ENCODE measurements at regions not wholly inside any gene's neighbourhood (a gene's known extent, or its start where the extent isn't known, plus 50 kb on each side); places are given as distances from the start of the nearest gene placed in this dataset.

DNA sequence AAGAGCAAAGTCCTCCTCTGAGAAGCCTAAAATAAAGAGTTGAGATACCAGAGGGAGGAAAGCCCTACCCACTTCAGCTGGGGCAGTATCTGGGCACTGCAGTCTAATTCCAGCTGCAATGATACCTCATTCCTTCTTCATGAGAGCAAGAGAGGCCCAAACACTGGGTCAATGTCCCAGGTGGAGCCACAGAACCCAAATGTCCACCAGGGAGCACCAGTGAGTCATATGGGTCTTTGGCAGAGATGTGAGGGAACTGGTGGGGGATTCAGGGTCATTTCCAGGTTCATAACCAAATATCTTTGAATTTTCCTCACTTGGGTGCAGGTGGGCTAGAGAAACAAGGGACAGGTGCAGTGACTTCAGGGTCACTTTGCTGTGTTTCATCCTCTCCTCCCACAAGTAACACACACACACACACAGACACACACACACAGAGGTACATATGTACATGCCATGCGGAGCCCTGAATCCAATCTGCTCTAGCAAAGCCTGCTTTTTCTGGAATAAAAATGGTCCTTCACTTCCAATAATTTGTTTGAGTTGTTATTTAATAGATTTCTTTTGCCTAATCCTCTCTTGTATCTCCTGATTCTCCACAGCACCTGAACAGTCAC, 585.4 kb downstream of the SOX6 start (continued):
- no peak for TF ChIP-seq ZBTB8A (CRISPR knock-in tag; IDR thresholded peaks at IDR 0.05; ENCODE audit: borderline replicate concordance, low read depth)
- no peak for TF ChIP-seq CREB1 (IDR thresholded peaks at IDR 0.05)
- TF ChIP-seq CREB1 (CRISPR knock-in tag; IDR thresholded peaks at IDR 0.05) = no peak
- TF ChIP-seq ZNF331 (CRISPR knock-in tag; IDR thresholded peaks at IDR 0.05) = no peak
- TF ChIP-seq BCL6 (CRISPR knock-in tag; IDR thresholded peaks at IDR 0.05) = no peak
- TF ChIP-seq HMGA1 (CRISPR knock-in tag; conservative IDR thresholded peaks at IDR 0.05) = no peak
- TF ChIP-seq ZNF138 (CRISPR knock-in tag; IDR thresholded peaks at IDR 0.05; ENCODE audit: low read depth) = no peak
- TF ChIP-seq, protein P1, sequence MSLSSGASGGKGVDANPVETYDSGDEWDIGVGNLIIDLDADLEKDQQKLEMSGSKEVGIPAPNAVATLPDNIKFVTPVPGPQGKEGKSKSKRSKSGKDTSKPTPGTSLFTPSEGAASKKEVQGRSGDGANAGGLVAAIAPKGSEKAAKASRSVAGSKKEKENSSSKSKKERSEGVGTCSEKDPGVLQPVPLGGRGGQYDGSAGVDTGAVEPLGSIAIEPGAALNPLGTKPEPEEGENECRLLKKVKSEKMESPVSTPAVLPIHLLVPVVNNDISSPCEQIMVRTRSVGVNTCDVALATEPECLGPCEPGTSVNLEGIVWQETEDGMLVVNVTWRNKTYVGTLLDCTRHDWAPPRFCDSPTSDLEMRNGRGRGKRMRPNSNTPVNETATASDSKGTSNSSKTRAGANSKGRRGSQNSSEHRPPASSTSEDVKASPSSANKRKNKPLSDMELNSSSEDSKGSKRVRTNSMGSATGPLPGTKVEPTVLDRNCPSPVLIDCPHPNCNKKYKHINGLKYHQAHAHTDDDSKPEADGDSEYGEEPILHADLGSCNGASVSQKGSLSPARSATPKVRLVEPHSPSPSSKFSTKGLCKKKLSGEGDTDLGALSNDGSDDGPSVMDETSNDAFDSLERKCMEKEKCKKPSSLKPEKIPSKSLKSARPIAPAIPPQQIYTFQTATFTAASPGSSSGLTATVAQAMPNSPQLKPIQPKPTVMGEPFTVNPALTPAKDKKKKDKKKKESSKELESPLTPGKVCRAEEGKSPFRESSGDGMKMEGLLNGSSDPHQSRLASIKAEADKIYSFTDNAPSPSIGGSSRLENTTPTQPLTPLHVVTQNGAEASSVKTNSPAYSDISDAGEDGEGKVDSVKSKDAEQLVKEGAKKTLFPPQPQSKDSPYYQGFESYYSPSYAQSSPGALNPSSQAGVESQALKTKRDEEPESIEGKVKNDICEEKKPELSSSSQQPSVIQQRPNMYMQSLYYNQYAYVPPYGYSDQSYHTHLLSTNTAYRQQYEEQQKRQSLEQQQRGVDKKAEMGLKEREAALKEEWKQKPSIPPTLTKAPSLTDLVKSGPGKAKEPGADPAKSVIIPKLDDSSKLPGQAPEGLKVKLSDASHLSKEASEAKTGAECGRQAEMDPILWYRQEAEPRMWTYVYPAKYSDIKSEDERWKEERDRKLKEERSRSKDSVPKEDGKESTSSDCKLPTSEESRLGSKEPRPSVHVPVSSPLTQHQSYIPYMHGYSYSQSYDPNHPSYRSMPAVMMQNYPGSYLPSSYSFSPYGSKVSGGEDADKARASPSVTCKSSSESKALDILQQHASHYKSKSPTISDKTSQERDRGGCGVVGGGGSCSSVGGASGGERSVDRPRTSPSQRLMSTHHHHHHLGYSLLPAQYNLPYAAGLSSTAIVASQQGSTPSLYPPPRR (CRISPR knock-in tag; IDR thresholded peaks at IDR 0.05; ENCODE audit: borderline replicate concordance) = no peak

DNA sequence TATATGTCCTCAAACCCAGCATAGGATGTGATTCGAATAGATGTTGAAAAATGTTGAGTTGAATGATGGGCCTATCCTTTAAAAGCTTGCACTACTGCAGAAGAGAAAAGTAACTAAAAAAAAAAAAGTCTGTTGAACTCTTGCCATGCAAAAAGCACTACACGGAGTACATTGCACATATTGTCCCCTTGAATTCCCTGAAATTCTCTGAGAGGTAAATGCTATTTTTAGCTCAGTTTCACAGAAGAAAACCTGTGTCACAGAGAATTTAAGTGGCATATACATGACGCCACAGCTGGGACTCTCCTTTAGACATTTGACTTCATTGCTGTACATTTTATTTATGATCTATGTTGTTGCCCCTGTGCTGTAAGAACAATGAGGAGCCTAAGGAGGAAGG, 583.8 kb downstream of the SOX6 start:
- FAIRE-seq = no peak
- no peaks in the 10 kb centered on the region for H3K9me3 ChIP-seq (ENCODE audit: low read length)
- TF ChIP-seq JUNB (CRISPR knock-in tag; IDR thresholded peaks at IDR 0.05; ENCODE audit: borderline replicate concordance) = no peak
- no peak for TF ChIP-seq KLF6 (CRISPR knock-in tag; IDR thresholded peaks at IDR 0.05)
- TF ChIP-seq ZNF567 (CRISPR knock-in tag; IDR thresholded peaks at IDR 0.05; ENCODE audit: borderline replicate concordance) = no peak
- TF ChIP-seq TOE1 (CRISPR knock-in tag; IDR thresholded peaks at IDR 0.05) = no peak
- TF ChIP-seq TAF1 (CRISPR knock-in tag; IDR thresholded peaks at IDR 0.05) = no peak
- no peak for TF ChIP-seq CBX5 (CRISPR knock-in tag; IDR thresholded peaks at IDR 0.05; ENCODE audit: borderline replicate concordance)
- no peak for TF ChIP-seq ZNF672 (CRISPR knock-in tag; IDR thresholded peaks at IDR 0.05)
- TF ChIP-seq, protein P2, sequence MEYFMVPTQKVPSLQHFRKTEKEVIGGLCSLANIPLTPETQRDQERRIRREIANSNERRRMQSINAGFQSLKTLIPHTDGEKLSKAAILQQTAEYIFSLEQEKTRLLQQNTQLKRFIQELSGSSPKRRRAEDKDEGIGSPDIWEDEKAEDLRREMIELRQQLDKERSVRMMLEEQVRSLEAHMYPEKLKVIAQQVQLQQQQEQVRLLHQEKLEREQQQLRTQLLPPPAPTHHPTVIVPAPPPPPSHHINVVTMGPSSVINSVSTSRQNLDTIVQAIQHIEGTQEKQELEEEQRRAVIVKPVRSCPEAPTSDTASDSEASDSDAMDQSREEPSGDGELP (IDR thresholded peaks at IDR 0.05; ENCODE audit: borderline replicate concordance, low read depth) = no peak
- TF ChIP-seq, protein P3, sequence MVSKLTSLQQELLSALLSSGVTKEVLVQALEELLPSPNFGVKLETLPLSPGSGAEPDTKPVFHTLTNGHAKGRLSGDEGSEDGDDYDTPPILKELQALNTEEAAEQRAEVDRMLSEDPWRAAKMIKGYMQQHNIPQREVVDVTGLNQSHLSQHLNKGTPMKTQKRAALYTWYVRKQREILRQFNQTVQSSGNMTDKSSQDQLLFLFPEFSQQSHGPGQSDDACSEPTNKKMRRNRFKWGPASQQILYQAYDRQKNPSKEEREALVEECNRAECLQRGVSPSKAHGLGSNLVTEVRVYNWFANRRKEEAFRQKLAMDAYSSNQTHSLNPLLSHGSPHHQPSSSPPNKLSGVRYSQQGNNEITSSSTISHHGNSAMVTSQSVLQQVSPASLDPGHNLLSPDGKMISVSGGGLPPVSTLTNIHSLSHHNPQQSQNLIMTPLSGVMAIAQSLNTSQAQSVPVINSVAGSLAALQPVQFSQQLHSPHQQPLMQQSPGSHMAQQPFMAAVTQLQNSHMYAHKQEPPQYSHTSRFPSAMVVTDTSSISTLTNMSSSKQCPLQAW (CRISPR knock-in tag; IDR thresholded peaks at IDR 0.05) = no peak
- TF ChIP-seq TGIF2 (CRISPR knock-in tag; IDR thresholded peaks at IDR 0.05) = no peak
- no peak for TF ChIP-seq ZNF776 (CRISPR knock-in tag; IDR thresholded peaks at IDR 0.05)

More for the DNA sequence above, 583.8 kb downstream of the SOX6 start:
- DNase-seq (ENCODE audit: low spot score) (no peak), ATAC-seq (no peak)
- in situ Hi-C loops (cut with HindIII; ENCODE audit: extremely low pct_ligation_motif_present, low pct_unique_long_range_greater_than_20kb) (no loop called here), intact Hi-C loops (cut with micrococcal nuclease; ENCODE audit: unreplicated experiment) (no loop called here)
- POLR2A ChIA-PET = no interaction called here
- H4K20me1 ChIP-seq (ENCODE audit: insufficient read depth, low read length) = no peaks in the 10 kb centered on the region
- H3K4me2 ChIP-seq (ENCODE audit: low read depth, low read length) = no peak overlapping the region
- H3K9ac ChIP-seq (ENCODE audit: insufficient read depth, low read depth, low read length) = no peak overlapping the region
- no peaks in the 10 kb centered on the region for H3K27me3 ChIP-seq (ENCODE audit: control insufficient read depth in 1 of 2, insufficient read depth in 2 of 2, low read length in 2 of 2)
- WGBS (ENCODE audit: low lambda C conversion rate) = 2% methylated on average over 3 of the region's 3 CpGs
- no peak overlapping the region for H3K27ac ChIP-seq (ENCODE audit: extremely low read length, insufficient read depth, low read length)
- H3K4me1 ChIP-seq (ENCODE audit: insufficient read depth, low read length) = no peaks in the 10 kb centered on the region
- H3K36me3 ChIP-seq (replicated peaks in 1 of 2; ENCODE audit: control insufficient read depth in 1 of 2, insufficient read depth in 2 of 2, low read length in 2 of 2) = no peaks in the 10 kb centered on the region
- no peak overlapping the region for H3K4me3 ChIP-seq (replicated peaks in 1 of 3; ENCODE audit: insufficient read depth in 1 of 3, low read depth in 2 of 3, low read length in 3 of 3)
- BruUV-seq (replicated peaks) = no TSS peak
- no peaks in the 10 kb centered on the region for H3K79me2 ChIP-seq (ENCODE audit: insufficient read depth, low read length)
- H2AFZ ChIP-seq (ENCODE audit: low read length) = no peak overlapping the region
- CTCF ChIA-PET (ENCODE audit: low intra/inter-chr PET ratio, low total read pairs) = no interaction called here
